ENCODE measurements at regions not wholly inside any gene's neighbourhood (a gene's known extent, or its start where the extent isn't known, plus 50 kb on each side); places are given as distances from the start of the nearest gene placed in this dataset.

DNA sequence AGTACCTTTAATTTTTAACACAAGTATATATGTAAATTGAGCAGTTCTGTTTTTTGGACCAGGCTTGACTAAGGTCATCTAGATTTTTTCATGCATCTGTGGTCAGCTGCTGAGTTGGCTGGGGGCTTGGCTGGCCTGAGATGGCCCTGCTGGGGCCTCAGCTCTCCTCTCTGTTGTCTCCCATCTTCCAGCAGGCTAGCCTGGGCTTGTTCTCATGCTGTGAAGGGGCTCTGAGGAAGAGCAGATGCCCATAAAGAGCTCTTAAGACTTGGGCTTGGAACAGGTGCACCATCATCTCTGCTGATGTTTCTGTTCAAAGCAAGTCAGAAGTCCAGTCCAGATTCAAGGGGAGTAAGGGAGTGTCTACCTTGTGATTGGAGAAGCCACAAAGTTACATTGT is 51.2 kb upstream of the TNR start:
- Histone ChIP-seq H3K79me2 (ENCODE audit: control insufficient read depth, insufficient read depth, low read length) (no peaks in the 10 kb centered on the region), H3K27ac (ENCODE audit: control insufficient read depth, insufficient read depth, low read length) (no peak overlapping the region), H3K4me2 (ENCODE audit: control insufficient read depth, extremely low read depth, insufficient read depth, low read depth, low read length) (no peak overlapping the region), H4K20me1 (ENCODE audit: control insufficient read depth, extremely low read depth, insufficient read depth, low read length) (no peaks in the 10 kb centered on the region), H3K4me3 (ENCODE audit: control insufficient read depth in 2 of 3, extremely low read depth in 1 of 3, insufficient read depth in 2 of 3, low read depth in 1 of 3, low read length in 3 of 3) (no peak overlapping the region), H3K9ac (ENCODE audit: control insufficient read depth, extremely low read depth, insufficient read depth, low read length) (no peak overlapping the region), H3K36me3 (ENCODE audit: control insufficient read depth in 2 of 2, extremely low read depth in 1 of 2, insufficient read depth in 2 of 2, low read length in 2 of 2) (no peaks in the 10 kb centered on the region), H3K27me3 (ENCODE audit: control insufficient read depth, extremely low read depth, insufficient read depth, low read length) (no peaks in the 10 kb centered on the region), H3K9me1 (ENCODE audit: control insufficient read depth, extremely low read depth, insufficient read depth, low read length) (no peaks in the 10 kb centered on the region), H3K9me3 (ENCODE audit: control insufficient read depth, low read depth, low read length) (no peaks in the 10 kb centered on the region), H3K4me1 (ENCODE audit: control insufficient read depth, extremely low read depth, insufficient read depth, low read length) (no peaks in the 10 kb centered on the region), H2AFZ (ENCODE audit: control insufficient read depth, low read length) (no peak overlapping the region)
- TF ChIP-seq EZH2 (IDR thresholded peaks at IDR 0.05; ENCODE audit: low read length) = no peak
- TF ChIP-seq, protein P1, sequence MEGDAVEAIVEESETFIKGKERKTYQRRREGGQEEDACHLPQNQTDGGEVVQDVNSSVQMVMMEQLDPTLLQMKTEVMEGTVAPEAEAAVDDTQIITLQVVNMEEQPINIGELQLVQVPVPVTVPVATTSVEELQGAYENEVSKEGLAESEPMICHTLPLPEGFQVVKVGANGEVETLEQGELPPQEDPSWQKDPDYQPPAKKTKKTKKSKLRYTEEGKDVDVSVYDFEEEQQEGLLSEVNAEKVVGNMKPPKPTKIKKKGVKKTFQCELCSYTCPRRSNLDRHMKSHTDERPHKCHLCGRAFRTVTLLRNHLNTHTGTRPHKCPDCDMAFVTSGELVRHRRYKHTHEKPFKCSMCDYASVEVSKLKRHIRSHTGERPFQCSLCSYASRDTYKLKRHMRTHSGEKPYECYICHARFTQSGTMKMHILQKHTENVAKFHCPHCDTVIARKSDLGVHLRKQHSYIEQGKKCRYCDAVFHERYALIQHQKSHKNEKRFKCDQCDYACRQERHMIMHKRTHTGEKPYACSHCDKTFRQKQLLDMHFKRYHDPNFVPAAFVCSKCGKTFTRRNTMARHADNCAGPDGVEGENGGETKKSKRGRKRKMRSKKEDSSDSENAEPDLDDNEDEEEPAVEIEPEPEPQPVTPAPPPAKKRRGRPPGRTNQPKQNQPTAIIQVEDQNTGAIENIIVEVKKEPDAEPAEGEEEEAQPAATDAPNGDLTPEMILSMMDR (optimal IDR thresholded peaks at IDR 0.05 in 1 of 3, IDR thresholded peaks at IDR 0.05 in 1 of 3, conservative IDR thresholded peaks at IDR 0.05 in 1 of 3; ENCODE audit: extremely low read depth in 1 of 3, insufficient read depth in 2 of 3, low read length in 3 of 3) = no peak
- DNase-seq (ENCODE audit: low read depth, low spot score) (no peak), FAIRE-seq (no peak)
- dilution Hi-C loops (cut with MboI; ENCODE audit: extremely low pct_ligation_motif_present, low sequenced_read_pairs) = no loop called here

DNA sequence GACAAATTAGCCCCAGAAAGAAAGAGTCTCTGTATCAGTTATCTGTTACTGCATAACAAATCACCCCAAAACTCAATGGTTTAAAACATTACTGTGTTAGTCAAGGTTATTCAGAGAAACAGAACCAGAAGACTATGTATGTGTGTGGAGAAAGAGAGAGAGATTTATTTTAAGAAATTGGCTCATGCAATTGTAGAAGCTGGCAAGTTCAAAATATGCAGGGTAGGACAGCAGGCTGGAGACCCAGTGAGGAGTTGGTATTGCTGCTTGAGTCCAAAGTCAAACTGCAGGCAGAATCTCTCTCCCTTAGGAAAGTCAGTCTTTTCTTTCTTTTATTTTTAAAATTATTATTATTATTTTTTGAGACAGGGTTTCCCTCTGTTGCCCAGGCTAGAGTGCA is 50.2 kb upstream of the TNR start:
- no peak for FAIRE-seq
- H3K4me1 ChIP-seq (ENCODE audit: control insufficient read depth, extremely low read depth, insufficient read depth, low read length) = no peaks in the 10 kb centered on the region
- no peaks in the 10 kb centered on the region for H3K9me3 ChIP-seq (ENCODE audit: control insufficient read depth, low read depth, low read length)
- H3K9me1 ChIP-seq (ENCODE audit: control insufficient read depth, extremely low read depth, insufficient read depth, low read length) = no peaks in the 10 kb centered on the region
- H3K4me2 ChIP-seq (ENCODE audit: control insufficient read depth, extremely low read depth, insufficient read depth, low read depth, low read length) = no peak overlapping the region
- H3K9ac ChIP-seq (ENCODE audit: control insufficient read depth, extremely low read depth, insufficient read depth, low read length) = no peak overlapping the region
- no peak for TF ChIP-seq EZH2 (IDR thresholded peaks at IDR 0.05; ENCODE audit: low read length)
- TF ChIP-seq, protein P1 (optimal IDR thresholded peaks at IDR 0.05 in 1 of 3, IDR thresholded peaks at IDR 0.05 in 1 of 3, conservative IDR thresholded peaks at IDR 0.05 in 1 of 3; ENCODE audit: extremely low read depth in 1 of 3, insufficient read depth in 2 of 3, low read length in 3 of 3) = no peak
- dilution Hi-C loops (cut with MboI; ENCODE audit: extremely low pct_ligation_motif_present, low sequenced_read_pairs) = no loop called here
- H4K20me1 ChIP-seq (ENCODE audit: control insufficient read depth, extremely low read depth, insufficient read depth, low read length) = no peaks in the 10 kb centered on the region
- H3K36me3 ChIP-seq (ENCODE audit: control insufficient read depth in 2 of 2, extremely low read depth in 1 of 2, insufficient read depth in 2 of 2, low read length in 2 of 2) = no peaks in the 10 kb centered on the region
- DNase-seq (ENCODE audit: low read depth, low spot score) = no peak
- no peaks in the 10 kb centered on the region for H3K79me2 ChIP-seq (ENCODE audit: control insufficient read depth, insufficient read depth, low read length)
- no peaks in the 10 kb centered on the region for H3K27me3 ChIP-seq (ENCODE audit: control insufficient read depth, extremely low read depth, insufficient read depth, low read length)
- H3K4me3 ChIP-seq (ENCODE audit: control insufficient read depth in 2 of 3, extremely low read depth in 1 of 3, insufficient read depth in 2 of 3, low read depth in 1 of 3, low read length in 3 of 3) = no peak overlapping the region
- H3K27ac ChIP-seq (ENCODE audit: control insufficient read depth, insufficient read depth, low read length) = no peak overlapping the region
- no peak overlapping the region for H2AFZ ChIP-seq (ENCODE audit: control insufficient read depth, low read length)
